Left ventricle myocardium inferior (tissue), 1 donor: ENCODE measurements at regions not wholly inside any gene's neighbourhood (a gene's known extent, or its start where the extent isn't known, plus 50 kb on each side); places are given as distances from the start of the nearest gene placed in this dataset.
A peak's percentile ranks its signal among the peaks of the same experiment; 100 is the strongest.

Source experiments
- DNase-seq: peaks from one replicate; pipeline ENCODE4 v3.0.0-alpha.2; 2020
- H3K27ac ChIP-seq: fragments of 200-600 bp; replicated peaks from 2 replicates; pipeline ENCODE4 v1.8.0; 2021
- H3K27me3 ChIP-seq: fragments of 200-600 bp; 2 replicates; pipeline ENCODE4 v1.8.0; 2021; ENCODE audit warnings: low read depth
- H3K36me3 ChIP-seq: fragments of 200-600 bp; 2 replicates; pipeline ENCODE4 v1.8.0; 2021
- H3K4me1 ChIP-seq: fragments of 200-600 bp; 2 replicates; pipeline ENCODE4 v1.8.0; 2021
- H3K4me3 ChIP-seq: fragments of 200-600 bp; 2 replicates; pipeline ENCODE4 v1.8.0; 2021; ENCODE audit warnings: mild to moderate bottlenecking, moderate library complexity
- H3K9me3 ChIP-seq: fragments of 200-600 bp; replicated peaks from 2 replicates; pipeline ENCODE4 v1.8.0; 2021
- CTCF ChIP-seq: fragments of 200-600 bp; IDR thresholded peaks from 2 replicates; pipeline ENCODE4 v1.8.0; 2021; ENCODE audit warnings: antibody characterized with exemption, mild to moderate bottlenecking, borderline replicate concordance
- intact Hi-C: fragments of 100-400 bp; cut with micrococcal nuclease; formaldehyde crosslinking; loops from one replicate; pipeline ENCODE4 v1.11.0; 2022
- donor health status: DM: no; HTN: yes; CAD: no; lungs with severe emphysema.

- TF ChIP-seq CTCF, result no peak
- intact Hi-C loops, result no loop called here
- DNase-seq, result no peak
- H3K27me3 ChIP-seq, result no peaks in the 10 kb centered on the region
- no peaks in the 10 kb centered on the region for H3K4me1 ChIP-seq
- H3K27ac ChIP-seq, result no peak overlapping the region
- peak overlapping the region; percentile 48 for H3K4me3 ChIP-seq
- no peaks in the 10 kb centered on the region for H3K9me3 ChIP-seq
- H3K36me3 ChIP-seq, result no peaks in the 10 kb centered on the region
These were observed 95.6 kb upstream of the PDE1A start for GRCh38 chr2:182522405-182522896.

GRCh38 chr2:182522972-182523473 is 96.2 kb upstream of the PDE1A start:
- intact Hi-C loops, result no loop called here
- H3K27ac ChIP-seq, result no peak overlapping the region
- no peaks in the 10 kb centered on the region for H3K4me1 ChIP-seq
- TF ChIP-seq CTCF, result no peak
- H3K36me3 ChIP-seq, result no peaks in the 10 kb centered on the region
- peak overlapping the region; percentile 48 for H3K4me3 ChIP-seq
- DNase-seq, result no peak
- no peaks in the 10 kb centered on the region for H3K9me3 ChIP-seq
- H3K27me3 ChIP-seq, result no peaks in the 10 kb centered on the region

GRCh38 chr2:182530636-182531035 is 103.8 kb upstream of the PDE1A start:
- Histone ChIP-seq H3K4me1 (no peaks in the 10 kb centered on the region), H3K4me3 (no peak overlapping the region), H3K27me3 (no peaks in the 10 kb centered on the region), H3K36me3 (no peaks in the 10 kb centered on the region), H3K27ac (no peak overlapping the region), H3K9me3 (peaks cover 6% of the 10 kb centered on the region)
- no peak for DNase-seq
- TF ChIP-seq CTCF, result no peak
- intact Hi-C loops, result no loop called here

- no peaks in the 10 kb centered on the region for H3K9me3 ChIP-seq
- no peak overlapping the region for H3K27ac ChIP-seq
- no peaks in the 10 kb centered on the region for H3K36me3 ChIP-seq
- H3K4me3 ChIP-seq, result no peak overlapping the region
- H3K4me1 ChIP-seq, result peaks cover 29% of the 10 kb centered on the region
- no peak for TF ChIP-seq CTCF
- intact Hi-C loops, result no loop called here
- H3K27me3 ChIP-seq, result no peaks in the 10 kb centered on the region
- DNase-seq, result no peak
These were observed 113.4 kb upstream of the PDE1A start for GRCh38 chr2:182540252-182540651.

GRCh38 chr2:182541268-182541667 is 114.4 kb upstream of the PDE1A start:
- H3K27ac ChIP-seq, result no peak overlapping the region
- peaks cover 29% of the 10 kb centered on the region for H3K4me1 ChIP-seq
- H3K27me3 ChIP-seq, result no peaks in the 10 kb centered on the region
- no peaks in the 10 kb centered on the region for H3K9me3 ChIP-seq
- no peak for DNase-seq
- TF ChIP-seq CTCF, result no peak
- no peak overlapping the region for H3K4me3 ChIP-seq
- intact Hi-C loops, result no loop called here
- H3K36me3 ChIP-seq, result no peaks in the 10 kb centered on the region
